Endodermal cell (in vitro differentiated cells): ENCODE measurements at regions not wholly inside any gene's neighbourhood (a gene's known extent, or its start where the extent isn't known, plus 50 kb on each side); places are given as distances from the start of the nearest gene placed in this dataset.

Experiments used
- DNase-seq: peaks from one replicate; pipeline ENCODE4 v3.0.0-alpha.2; 2017
- H3K27ac ChIP-seq: 2 replicates; pipeline ENCODE4 v1.5.1; 2013; ENCODE audit warnings: mild to moderate bottlenecking, low read depth, low read length, moderate library complexity
- H3K27me3 ChIP-seq: 2 replicates; pipeline ENCODE4 v1.6.1; 2013; ENCODE audit warnings: mild to moderate bottlenecking, low read length, moderate library complexity; ENCODE audit not compliant: insufficient read depth, control insufficient read depth, poor library complexity, severe bottlenecking
- H3K36me3 ChIP-seq: 2 replicates; pipeline ENCODE4 v1.7.0; 2013; ENCODE audit warnings: mild to moderate bottlenecking, low read length, moderate library complexity; ENCODE audit not compliant: control insufficient read depth, insufficient read depth
- H3K4me1 ChIP-seq: one replicate; pipeline ENCODE4 v1.7.0; 2013; ENCODE audit warnings: low read length; ENCODE audit not compliant: control insufficient read depth, insufficient read depth
- H3K4me3 ChIP-seq: 2 replicates; pipeline ENCODE4 v1.5.1; 2013; ENCODE audit warnings: mild to moderate bottlenecking, low read length, moderate library complexity
- H3K9ac ChIP-seq: 2 replicates; pipeline ENCODE4 v1.6.1; 2013; ENCODE audit warnings: mild to moderate bottlenecking, low read length, moderate library complexity; ENCODE audit not compliant: poor library complexity, severe bottlenecking; ENCODE audit errors: extremely low read depth
- H3K9me3 ChIP-seq: 2 replicates; pipeline ENCODE4 v1.6.1; 2013; ENCODE audit warnings: mild to moderate bottlenecking, low read length, moderate library complexity; ENCODE audit not compliant: control insufficient read depth
- H3K27ac Mint-ChIP-seq: 2 replicates; pipeline ENCODE4 v1.8.0; 2020; ENCODE audit warnings: mixed read lengths
- H3K27me3 Mint-ChIP-seq: 2 replicates; pipeline ENCODE4 v1.8.0; 2021; ENCODE audit warnings: mild to moderate bottlenecking, mixed read lengths; ENCODE audit not compliant: insufficient read depth
- H3K36me3 Mint-ChIP-seq: 2 replicates; pipeline ENCODE4 v1.8.0; 2020; ENCODE audit warnings: low read depth, mixed read lengths
- H3K4me1 Mint-ChIP-seq: 2 replicates; pipeline ENCODE4 v1.8.0; 2020; ENCODE audit warnings: mixed read lengths
- H3K4me3 Mint-ChIP-seq: 2 replicates; pipeline ENCODE4 v1.8.0; 2020; ENCODE audit warnings: mild to moderate bottlenecking, moderate library complexity, mixed read lengths
- H3K9me3 Mint-ChIP-seq: 2 replicates; pipeline ENCODE4 v1.8.0; 2020; ENCODE audit warnings: mild to moderate bottlenecking, mixed read lengths
- WGBS, 2 experiments: methylation state at CpG; one replicate each; pipeline versions ENCODE4 v1.1.5 to v1.1.7; 2013; ENCODE audit warnings: missing lambda C conversion rate in 2 of 2, mixed read lengths in 1 of 2; ENCODE audit not compliant: insufficient coverage in 1 of 2, insufficient read length in 1 of 2; 5-methylcytosine and 5-hydroxymethylcytosine counted together
- TF ChIP-seq, protein P1 (sequence below): fragments of 200-600 bp; sonication (generic); conservative IDR thresholded peaks from 2 replicates; pipeline ENCODE4 v1.5.0; 2021; ENCODE audit warnings: antibody characterized with exemption, mild to moderate bottlenecking

DNA sequence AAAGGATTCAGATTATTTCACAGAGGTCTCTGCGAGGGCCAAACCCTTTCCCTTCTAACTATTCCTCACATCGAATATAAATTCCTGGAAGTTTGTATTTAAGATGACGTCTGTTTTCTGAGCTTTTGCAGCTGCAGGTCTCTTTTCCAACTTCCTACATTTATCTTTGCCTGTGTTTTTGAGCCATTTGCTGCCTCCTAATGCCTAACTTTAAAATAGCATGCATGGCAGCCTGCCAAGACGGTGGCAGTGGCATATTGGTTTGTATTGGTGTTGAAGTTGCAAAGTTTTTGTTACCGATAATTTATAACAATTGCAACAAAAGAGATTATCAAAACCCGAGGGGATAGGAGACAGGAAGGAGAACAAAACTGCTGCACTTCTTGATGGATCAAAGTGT, 187.1 kb upstream of the DNAJC19 start:
- no peaks in the 10 kb centered on the region for H3K9me3 ChIP-seq
- no peaks in the 10 kb centered on the region for H3K36me3 ChIP-seq
- DNase-seq, result peak; percentile 69
- Mint-ChIP-seq H3K4me3 (no peak overlapping the region), H3K36me3 (no peaks in the 10 kb centered on the region), H3K9me3 (no peaks in the 10 kb centered on the region), H3K27ac (no peak overlapping the region), H3K27me3 (no peaks in the 10 kb centered on the region), H3K4me1 (peaks cover 23% of the 10 kb centered on the region)
- peaks cover 5% of the 10 kb centered on the region for H3K4me1 ChIP-seq
- TF ChIP-seq, protein P1, sequence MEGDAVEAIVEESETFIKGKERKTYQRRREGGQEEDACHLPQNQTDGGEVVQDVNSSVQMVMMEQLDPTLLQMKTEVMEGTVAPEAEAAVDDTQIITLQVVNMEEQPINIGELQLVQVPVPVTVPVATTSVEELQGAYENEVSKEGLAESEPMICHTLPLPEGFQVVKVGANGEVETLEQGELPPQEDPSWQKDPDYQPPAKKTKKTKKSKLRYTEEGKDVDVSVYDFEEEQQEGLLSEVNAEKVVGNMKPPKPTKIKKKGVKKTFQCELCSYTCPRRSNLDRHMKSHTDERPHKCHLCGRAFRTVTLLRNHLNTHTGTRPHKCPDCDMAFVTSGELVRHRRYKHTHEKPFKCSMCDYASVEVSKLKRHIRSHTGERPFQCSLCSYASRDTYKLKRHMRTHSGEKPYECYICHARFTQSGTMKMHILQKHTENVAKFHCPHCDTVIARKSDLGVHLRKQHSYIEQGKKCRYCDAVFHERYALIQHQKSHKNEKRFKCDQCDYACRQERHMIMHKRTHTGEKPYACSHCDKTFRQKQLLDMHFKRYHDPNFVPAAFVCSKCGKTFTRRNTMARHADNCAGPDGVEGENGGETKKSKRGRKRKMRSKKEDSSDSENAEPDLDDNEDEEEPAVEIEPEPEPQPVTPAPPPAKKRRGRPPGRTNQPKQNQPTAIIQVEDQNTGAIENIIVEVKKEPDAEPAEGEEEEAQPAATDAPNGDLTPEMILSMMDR, result peak; percentile 80
- no peak overlapping the region for H3K9ac ChIP-seq
- H3K27me3 ChIP-seq, result no peaks in the 10 kb centered on the region
- H3K27ac ChIP-seq, result no peak overlapping the region
- WGBS, 2 experiments, result 40 to 55% methylated on average over 1 to 6 of the region's 6 CpGs
- H3K4me3 ChIP-seq, result no peak overlapping the region

DNA sequence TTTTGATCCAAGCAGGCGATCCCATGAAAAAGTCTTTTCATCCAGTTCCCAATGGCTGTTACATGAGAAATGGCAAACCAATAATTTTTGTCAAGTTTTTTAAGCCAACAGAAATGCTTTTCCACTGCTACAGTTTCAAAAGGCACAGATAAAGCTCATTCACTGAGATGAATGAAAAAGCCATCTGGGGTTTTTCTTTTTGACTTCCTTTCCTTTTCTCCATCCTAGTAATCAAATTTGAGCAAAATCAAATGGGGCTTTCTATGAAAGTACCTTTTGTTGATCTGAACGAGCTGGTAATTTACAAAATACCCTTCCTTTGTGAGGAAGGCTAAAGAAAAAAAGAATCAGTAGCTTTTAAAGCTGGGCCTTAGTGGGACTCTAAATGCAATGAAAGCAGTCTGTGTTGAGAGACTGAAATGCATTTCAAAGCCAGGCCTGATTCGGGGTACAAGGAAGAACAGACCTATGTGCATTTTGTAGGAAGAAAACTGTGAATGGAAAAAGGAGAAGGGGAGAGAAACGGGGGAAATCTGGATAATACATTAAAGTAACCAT, 185.2 kb upstream of the DNAJC19 start:
- Mint-ChIP-seq H3K4me1 (peaks cover 23% of the 10 kb centered on the region), H3K36me3 (no peaks in the 10 kb centered on the region), H3K27ac (no peak overlapping the region), H3K27me3 (no peaks in the 10 kb centered on the region), H3K4me3 (no peak overlapping the region), H3K9me3 (no peaks in the 10 kb centered on the region)
- Histone ChIP-seq H3K9me3 (no peaks in the 10 kb centered on the region), H3K27me3 (no peaks in the 10 kb centered on the region), H3K4me1 (peaks cover 5% of the 10 kb centered on the region), H3K27ac (no peak overlapping the region), H3K36me3 (no peaks in the 10 kb centered on the region), H3K9ac (no peak overlapping the region), H3K4me3 (no peak overlapping the region)
- WGBS, 2 experiments, result 57 to 67% methylated on average over 3 to 4 of the region's 4 CpGs
- no peak for DNase-seq
- TF ChIP-seq, protein P1, result no peak

DNA sequence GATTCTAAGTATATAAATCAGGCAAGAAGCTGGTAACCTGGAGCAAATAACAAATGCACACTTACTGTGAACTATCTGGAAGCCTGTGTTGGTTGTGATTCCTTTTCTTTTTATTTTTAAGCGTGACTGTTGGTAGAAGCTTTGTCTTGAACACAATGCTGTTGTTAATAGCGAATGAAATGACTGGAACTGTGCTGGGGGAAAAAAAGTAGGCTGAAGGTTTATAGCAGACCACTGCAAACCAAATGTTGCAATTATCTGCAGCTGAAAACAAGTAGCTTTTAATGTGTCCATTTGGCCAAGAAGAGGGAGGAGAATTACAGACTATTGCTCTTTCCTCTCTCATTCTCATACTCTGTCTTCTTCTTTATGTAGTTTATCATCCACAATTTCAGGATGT, 184.5 kb upstream of the DNAJC19 start:
- no peaks in the 10 kb centered on the region for H3K9me3 Mint-ChIP-seq
- Histone ChIP-seq H3K36me3 (no peaks in the 10 kb centered on the region), H3K27me3 (no peaks in the 10 kb centered on the region), H3K9me3 (no peaks in the 10 kb centered on the region), H3K27ac (no peak overlapping the region), H3K4me1 (peaks cover 5% of the 10 kb centered on the region), H3K9ac (no peak overlapping the region), H3K4me3 (no peak overlapping the region)
- 80 to 92% methylated on average over 1 to 2 of the region's 2 CpGs for WGBS, 2 experiments
- peaks cover 23% of the 10 kb centered on the region for H3K4me1 Mint-ChIP-seq
- TF ChIP-seq, protein P1, result no peak
- no peaks in the 10 kb centered on the region for H3K36me3 Mint-ChIP-seq
- H3K27ac Mint-ChIP-seq, result peak overlapping the region; percentile 28
- H3K4me3 Mint-ChIP-seq, result no peak overlapping the region
- no peaks in the 10 kb centered on the region for H3K27me3 Mint-ChIP-seq
- DNase-seq, result no peak
